ENCODE measurements at regions not wholly inside any gene's neighbourhood (a gene's known extent, or its start where the extent isn't known, plus 50 kb on each side); places are given as distances from the start of the nearest gene placed in this dataset.

- DNase-seq = peak; percentile 79
- no CpG with 5 or more reads among the region's 2 CpGs for WGBS (ENCODE audit: extremely low coverage, insufficient read length, low lambda C conversion rate)
Measured at GRCh38 chr1:232211149-232211548, 418.8 kb downstream of the SIPA1L2 start.

More at GRCh38 chr1:232211149-232211548, 418.8 kb downstream of the SIPA1L2 start:
- Histone ChIP-seq H3K27me3 (ENCODE audit: insufficient read depth, low read length) (no peaks in the 10 kb centered on the region), H3K4me1 (ENCODE audit: insufficient read depth, low read length) (peaks cover 5% of the 10 kb centered on the region), H3T11ph (ENCODE audit: low read length) (no peak overlapping the region), H2BK15ac (ENCODE audit: low read depth, low read length) (no peak overlapping the region), H2BK20ac (ENCODE audit: low read depth, low read length, poor library complexity, severe bottlenecking) (no peak overlapping the region), H4K5ac (ENCODE audit: insufficient read length, low read depth, low read length) (no peak overlapping the region), H3K56ac (ENCODE audit: insufficient read length, low read depth, low read length) (no peak overlapping the region), H3K18ac (ENCODE audit: insufficient read length, low read depth, low read length) (no peak overlapping the region), H4K8ac (replicated peaks; ENCODE audit: insufficient read length, low read depth, low read length) (no peak overlapping the region), H3K79me2 (ENCODE audit: insufficient read depth, low read length) (no peaks in the 10 kb centered on the region), H2BK12ac (ENCODE audit: insufficient read length, low read depth, low read length) (no peak overlapping the region), H3K79me1 (ENCODE audit: insufficient read depth, low read depth, low read length, poor library complexity, severe bottlenecking) (no peaks in the 10 kb centered on the region), H3K9ac (ENCODE audit: extremely low read depth, insufficient read length, low read length) (no peak overlapping the region), H3K27ac (ENCODE audit: insufficient read length, low read depth, low read length) (no peak overlapping the region), H3K4ac (ENCODE audit: low read depth, low read length) (no peak overlapping the region), H2AK5ac (ENCODE audit: insufficient read length, low read length) (no peak overlapping the region), H3K23me2 (ENCODE audit: insufficient read length, low read depth, low read length, poor library complexity, severe bottlenecking) (no peaks in the 10 kb centered on the region), H4K91ac (ENCODE audit: insufficient read length, low read depth, low read length) (no peak overlapping the region), H2BK120ac (ENCODE audit: low read depth, low read length, poor library complexity, severe bottlenecking) (no peak overlapping the region), H3K4me2 (ENCODE audit: insufficient read depth, insufficient read length, low read length) (no peak overlapping the region), H2AFZ (ENCODE audit: low read length) (no peak overlapping the region), H3K9me3 (ENCODE audit: control insufficient read depth, low read depth, low read length) (no peaks in the 10 kb centered on the region), H2BK5ac (ENCODE audit: insufficient read length, low read length) (no peak overlapping the region), H4K20me1 (ENCODE audit: control insufficient read depth, insufficient read depth, insufficient read length) (no peaks in the 10 kb centered on the region), H3K14ac (ENCODE audit: insufficient read depth, low read length) (no peak overlapping the region), H3K23ac (ENCODE audit: insufficient read length, low read depth, low read length) (no peak overlapping the region)
- Mint-ChIP-seq H3K4me1 (peaks cover 16 to 17% of the 10 kb centered on the region in 2 experiments), H3K36me3 (ENCODE audit: insufficient read depth in 1 of 3, low read depth in 3 of 3) (peaks cover 0 to 23% (median 4%) of the 10 kb centered on the region in 3 experiments; a peak in 4 of 7 replicates), H3K9me3 (no peaks in the 10 kb centered on the region), H3K27me3 (ENCODE audit: low read depth) (no peaks in the 10 kb centered on the region), H3K27ac (peak overlapping the region in 1 of 3 experiments; percentile 44; a peak in 1 of 7 replicates), H3K4me3 (no peak overlapping the region)
- TF ChIP-seq CTCF (conservative IDR thresholded peaks at IDR 0.05) = peak; percentile 76
